GM12874 (cell line): ENCODE measurements at regions not wholly inside any gene's neighbourhood (a gene's known extent, or its start where the extent isn't known, plus 50 kb on each side); places are given as distances from the start of the nearest gene placed in this dataset.

Experiments
- TF ChIP-seq, protein P1 (sequence below): IDR thresholded peaks from 2 replicates; pipeline ENCODE4 v1.5.1; 2011; ENCODE audit warnings: low read depth, mild to moderate bottlenecking, control low read depth, low read length, moderate library complexity; ENCODE audit not compliant: insufficient read depth

DNA sequence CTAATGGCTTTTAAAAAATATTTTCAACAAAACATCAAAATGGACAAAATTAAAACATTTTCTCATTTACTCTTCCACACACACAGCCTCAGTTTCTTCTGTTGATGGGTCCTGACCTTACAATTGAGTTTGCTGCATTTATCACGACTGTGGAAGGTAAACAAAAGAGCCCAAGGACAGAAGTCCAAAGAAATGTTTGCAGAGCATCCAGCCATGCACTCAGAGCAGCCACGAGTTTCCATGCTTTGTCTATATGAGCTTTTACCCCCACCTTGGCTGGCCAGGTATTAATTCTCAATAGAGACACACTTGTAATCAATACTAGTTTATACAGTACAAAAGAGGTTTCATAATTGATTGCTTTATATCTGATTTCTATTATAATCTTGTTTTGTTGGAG, 85.0 kb upstream of the WDFY3 start:
- TF ChIP-seq, protein P1, sequence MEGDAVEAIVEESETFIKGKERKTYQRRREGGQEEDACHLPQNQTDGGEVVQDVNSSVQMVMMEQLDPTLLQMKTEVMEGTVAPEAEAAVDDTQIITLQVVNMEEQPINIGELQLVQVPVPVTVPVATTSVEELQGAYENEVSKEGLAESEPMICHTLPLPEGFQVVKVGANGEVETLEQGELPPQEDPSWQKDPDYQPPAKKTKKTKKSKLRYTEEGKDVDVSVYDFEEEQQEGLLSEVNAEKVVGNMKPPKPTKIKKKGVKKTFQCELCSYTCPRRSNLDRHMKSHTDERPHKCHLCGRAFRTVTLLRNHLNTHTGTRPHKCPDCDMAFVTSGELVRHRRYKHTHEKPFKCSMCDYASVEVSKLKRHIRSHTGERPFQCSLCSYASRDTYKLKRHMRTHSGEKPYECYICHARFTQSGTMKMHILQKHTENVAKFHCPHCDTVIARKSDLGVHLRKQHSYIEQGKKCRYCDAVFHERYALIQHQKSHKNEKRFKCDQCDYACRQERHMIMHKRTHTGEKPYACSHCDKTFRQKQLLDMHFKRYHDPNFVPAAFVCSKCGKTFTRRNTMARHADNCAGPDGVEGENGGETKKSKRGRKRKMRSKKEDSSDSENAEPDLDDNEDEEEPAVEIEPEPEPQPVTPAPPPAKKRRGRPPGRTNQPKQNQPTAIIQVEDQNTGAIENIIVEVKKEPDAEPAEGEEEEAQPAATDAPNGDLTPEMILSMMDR, result no peak

DNA sequence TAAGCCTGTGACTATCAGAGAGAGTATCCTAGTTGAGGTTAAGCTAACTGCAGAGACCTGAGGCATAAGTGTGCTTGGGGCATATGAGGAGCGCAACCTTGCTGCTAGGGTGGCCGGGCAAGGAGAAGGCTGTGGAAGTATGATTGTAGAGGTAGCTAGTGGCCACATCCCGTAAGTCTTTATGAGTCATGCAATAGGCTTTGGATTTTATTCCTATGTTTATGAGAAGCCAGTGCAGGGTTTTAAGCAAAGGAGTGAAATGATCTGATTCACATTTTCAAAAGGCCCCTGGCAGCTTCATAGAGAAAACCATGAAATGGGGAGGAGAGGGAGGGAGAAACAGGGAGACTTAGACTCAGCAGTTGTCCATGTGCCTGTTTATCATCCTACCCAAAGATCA, 92.1 kb upstream of the WDFY3 start:
- TF ChIP-seq, protein P1, result no peak

DNA sequence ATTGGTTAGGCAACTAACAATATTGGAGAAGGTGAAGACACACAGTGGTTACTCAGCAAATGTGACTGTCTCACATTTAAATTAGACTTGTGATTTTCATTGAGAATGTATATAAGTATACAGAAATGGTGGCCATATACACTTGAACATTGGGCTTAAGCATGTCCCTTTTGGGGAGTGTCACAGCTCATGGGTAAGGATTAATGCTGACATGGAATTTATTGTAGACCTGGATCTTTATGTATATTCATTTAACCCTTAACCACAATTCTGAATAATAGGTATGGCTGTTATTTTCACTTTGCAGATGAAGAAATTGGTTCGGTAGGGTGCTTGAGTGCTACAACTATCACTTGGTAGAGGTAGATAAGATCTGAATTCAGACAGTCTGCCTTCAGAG, 95.5 kb upstream of the WDFY3 start:
- TF ChIP-seq, protein P1, result no peak

DNA sequence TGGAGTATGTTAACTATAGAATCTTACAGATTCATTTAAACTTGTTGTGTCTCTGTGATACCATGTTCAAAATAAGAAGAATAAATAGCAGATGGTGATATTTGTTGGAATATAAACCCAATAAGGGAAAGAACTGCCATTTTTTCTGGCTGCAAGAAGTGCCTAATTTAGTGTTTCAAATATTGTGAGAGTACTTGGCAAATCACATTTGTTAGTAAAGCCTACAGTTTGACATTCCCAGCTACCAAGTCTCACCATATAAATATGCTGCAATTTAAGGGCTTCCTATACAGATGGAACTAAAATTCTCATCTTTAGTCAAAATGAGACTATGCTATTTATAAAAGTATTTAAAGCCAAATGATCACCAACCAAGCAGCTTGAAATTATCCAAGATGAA, 96.0 kb upstream of the WDFY3 start:
- TF ChIP-seq, protein P1, result no peak

DNA sequence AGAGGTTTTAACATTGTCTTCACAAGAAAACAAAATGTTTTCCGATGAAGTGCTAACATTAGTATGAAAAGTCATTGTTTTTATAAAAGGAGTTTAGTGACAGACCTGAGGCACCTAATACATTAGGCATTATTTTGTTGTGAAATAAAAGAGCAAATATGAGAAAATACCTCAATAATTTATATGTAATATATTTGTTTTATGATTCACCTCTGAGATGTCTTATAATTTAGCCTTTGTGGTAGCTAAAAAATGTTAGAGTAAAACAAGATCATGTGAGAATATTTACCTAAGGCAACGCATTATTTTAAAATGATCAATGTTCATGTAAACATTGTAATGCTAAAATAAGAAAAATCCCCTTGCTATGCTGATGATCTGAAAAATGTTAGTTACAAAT, 100.9 kb upstream of the WDFY3 start:
- TF ChIP-seq, protein P1, result no peak

DNA sequence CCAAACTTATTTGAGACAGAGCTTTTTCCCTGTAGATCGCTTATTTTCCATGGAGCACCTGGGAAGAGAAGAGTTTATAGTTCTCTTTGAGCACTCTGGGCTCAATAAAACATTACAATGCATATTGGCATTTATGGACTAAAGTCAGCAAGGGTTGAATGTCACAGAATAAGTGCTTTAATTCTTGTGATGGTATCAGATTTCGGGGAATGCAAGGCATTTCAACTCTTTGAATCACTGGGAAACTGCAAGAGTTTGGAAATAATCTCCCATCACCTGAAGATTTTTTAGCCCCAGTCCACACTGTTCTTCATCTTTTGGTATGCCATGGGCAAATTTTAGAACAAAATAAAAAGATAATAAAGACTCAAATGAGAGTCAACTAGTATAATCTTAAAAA, 111.5 kb upstream of the WDFY3 start:
- TF ChIP-seq, protein P1, result no peak

DNA sequence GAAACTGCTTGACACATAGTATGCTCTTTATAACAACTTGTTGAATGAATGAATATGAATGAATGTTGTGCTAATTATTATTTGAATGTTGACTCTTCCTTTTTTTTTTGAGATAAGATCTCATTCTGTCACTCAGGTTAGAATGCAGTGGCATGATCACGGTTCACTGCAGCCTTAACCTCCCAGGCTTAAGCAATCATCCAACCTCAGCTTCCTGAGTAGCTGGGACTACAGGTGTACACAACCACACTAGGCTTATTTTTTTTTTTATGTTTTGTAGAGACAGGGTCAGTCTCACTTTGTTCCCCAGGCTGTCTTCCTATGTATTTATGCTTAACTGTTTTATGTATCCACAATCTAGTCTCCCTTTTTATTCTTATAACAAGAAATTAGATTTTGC, 114.7 kb upstream of the WDFY3 start:
- TF ChIP-seq, protein P1, result no peak
